Gastrocnemius medialis (tissue), 4 donors: ENCODE measurements at regions not wholly inside any gene's neighbourhood (a gene's known extent, or its start where the extent isn't known, plus 50 kb on each side); places are given as distances from the start of the nearest gene placed in this dataset.

ENCODE experiments used
- POLR2A ChIP-seq, 2 donors: fragments of 450-650 bp; IDR thresholded peaks; one replicate each; pipeline ENCODE4 v1.6.1; 2017; ENCODE audit warnings: antibody characterized with exemption in 2 of 2, mild to moderate bottlenecking in 2 of 2, moderate library complexity in 2 of 2
- TF ChIP-seq, protein P1 (sequence below), 5 experiments: fragments of 450-650 bp in 3 of 5; fragments of 200-600 bp in 2 of 5; sonication (generic) in 2 of 5; IDR thresholded peaks in 4 of 5; conservative IDR thresholded peaks in 1 of 5; 1 replicate in 4 of 5; 2 replicates in 1 of 5; pipeline ENCODE4 v1.5.1; 2016 to 2019; ENCODE audit warnings: antibody characterized with exemption in 5 of 5, mild to moderate bottlenecking in 3 of 5, moderate library complexity in 3 of 5

DNA sequence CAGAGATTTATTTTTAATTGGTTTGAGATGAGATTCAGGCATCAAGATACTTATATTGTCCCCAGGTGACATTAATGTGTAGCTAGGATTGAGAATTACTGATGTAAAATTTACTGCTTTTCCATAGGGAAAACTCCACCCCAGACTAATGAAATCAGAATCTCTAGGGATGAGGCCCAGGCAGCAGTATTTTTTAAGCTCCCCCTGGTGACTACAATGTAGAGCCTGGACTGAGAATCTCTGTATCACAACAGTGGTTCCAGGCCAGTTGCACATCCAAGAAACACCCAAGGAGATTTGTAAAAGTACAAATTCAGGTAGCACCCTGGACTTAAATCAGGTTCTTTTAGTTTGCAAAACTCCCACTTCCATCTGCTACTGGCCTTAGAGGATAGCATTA is 185.7 kb downstream of the MARCHF11 start:
- TF ChIP-seq, protein P1, sequence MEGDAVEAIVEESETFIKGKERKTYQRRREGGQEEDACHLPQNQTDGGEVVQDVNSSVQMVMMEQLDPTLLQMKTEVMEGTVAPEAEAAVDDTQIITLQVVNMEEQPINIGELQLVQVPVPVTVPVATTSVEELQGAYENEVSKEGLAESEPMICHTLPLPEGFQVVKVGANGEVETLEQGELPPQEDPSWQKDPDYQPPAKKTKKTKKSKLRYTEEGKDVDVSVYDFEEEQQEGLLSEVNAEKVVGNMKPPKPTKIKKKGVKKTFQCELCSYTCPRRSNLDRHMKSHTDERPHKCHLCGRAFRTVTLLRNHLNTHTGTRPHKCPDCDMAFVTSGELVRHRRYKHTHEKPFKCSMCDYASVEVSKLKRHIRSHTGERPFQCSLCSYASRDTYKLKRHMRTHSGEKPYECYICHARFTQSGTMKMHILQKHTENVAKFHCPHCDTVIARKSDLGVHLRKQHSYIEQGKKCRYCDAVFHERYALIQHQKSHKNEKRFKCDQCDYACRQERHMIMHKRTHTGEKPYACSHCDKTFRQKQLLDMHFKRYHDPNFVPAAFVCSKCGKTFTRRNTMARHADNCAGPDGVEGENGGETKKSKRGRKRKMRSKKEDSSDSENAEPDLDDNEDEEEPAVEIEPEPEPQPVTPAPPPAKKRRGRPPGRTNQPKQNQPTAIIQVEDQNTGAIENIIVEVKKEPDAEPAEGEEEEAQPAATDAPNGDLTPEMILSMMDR (IDR thresholded peaks at IDR 0.05 in 4 of 5, conservative IDR thresholded peaks at IDR 0.05 in 1 of 5) = no peak
- TF ChIP-seq POLR2A (IDR thresholded peaks at IDR 0.05) = no peak
